ENCODE measurements at regions not wholly inside any gene's neighbourhood (a gene's known extent, or its start where the extent isn't known, plus 50 kb on each side); places are given as distances from the start of the nearest gene placed in this dataset.

DNA sequence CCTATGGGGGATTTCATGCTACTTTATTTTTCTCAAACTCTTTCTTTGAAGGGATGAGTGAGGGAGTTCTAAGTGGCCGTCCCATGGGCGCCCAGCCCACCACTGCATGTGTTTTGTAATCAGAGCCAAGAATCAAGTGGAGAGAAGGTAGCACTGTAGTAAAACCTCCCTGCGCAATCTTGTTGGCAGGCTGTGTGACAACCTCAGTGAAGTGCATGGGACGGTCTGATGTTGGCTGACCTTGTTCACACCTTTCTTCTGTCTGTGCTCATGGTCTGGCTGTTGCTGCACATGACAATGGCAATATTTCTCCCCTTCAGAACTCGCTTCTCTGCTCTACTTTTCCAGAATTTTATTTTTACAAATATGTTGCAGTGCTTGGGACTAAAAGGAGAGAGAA is 71.2 kb upstream of the SHISA3 start:
- intact Hi-C loops (cut with DNase I), result no loop called here
- no peak for TF ChIP-seq CTCF (IDR thresholded peaks at IDR 0.05)
- Histone ChIP-seq H3K4me3 (no peak overlapping the region), H3K36me3 (ENCODE audit: insufficient read depth in 1 of 2, low read depth in 1 of 2) (no peaks in the 10 kb centered on the region), H3K9me3 (no peaks in the 10 kb centered on the region), H3K27me3 (ENCODE audit: insufficient read depth in 3 of 3, low read length in 2 of 3) (no peaks in the 10 kb centered on the region), H3K4me1 (no peaks in the 10 kb centered on the region), H3K27ac (no peak overlapping the region)
- 61 to 68% (median 65%) methylated on average over 5 of the region's 5 CpGs for WGBS, 3 donors
- no peak for ATAC-seq
- DNase-seq, result no peak

DNA sequence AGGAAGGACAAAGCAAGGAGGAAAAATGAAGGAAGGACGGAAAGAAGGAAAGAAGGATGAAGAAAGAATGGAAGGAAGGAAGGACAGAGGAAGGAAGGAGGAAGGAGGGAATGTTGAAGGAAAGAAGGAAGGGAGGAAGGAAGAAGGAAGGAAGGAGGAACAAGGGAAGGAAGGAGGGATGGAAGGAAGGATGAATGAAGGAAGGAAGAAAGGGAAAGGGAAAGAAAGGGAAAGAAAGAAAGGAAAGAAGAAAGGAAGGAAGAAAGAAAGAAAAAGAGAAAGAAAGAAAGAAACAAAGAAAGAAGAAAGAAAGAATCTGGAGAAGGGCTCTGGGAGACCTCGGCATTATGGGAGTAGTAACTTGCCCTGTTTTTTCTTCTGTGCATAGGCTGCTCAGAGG is 70.8 kb upstream of the SHISA3 start:
- no peak overlapping the region for H3K4me3 ChIP-seq
- H3K9me3 ChIP-seq, result no peaks in the 10 kb centered on the region
- H3K27ac ChIP-seq, result no peak overlapping the region
- DNase-seq, result no peak
- H3K36me3 ChIP-seq (ENCODE audit: insufficient read depth in 1 of 2, low read depth in 1 of 2), result no peaks in the 10 kb centered on the region
- ATAC-seq, result no peak
- no peaks in the 10 kb centered on the region for H3K27me3 ChIP-seq (ENCODE audit: insufficient read depth in 3 of 3, low read length in 2 of 3)
- intact Hi-C loops (cut with DNase I), result no loop called here
- WGBS, 3 donors, result 91 to 93% (median 91%) methylated on average over 2 of the region's 2 CpGs
- no peak for TF ChIP-seq CTCF (IDR thresholded peaks at IDR 0.05)
- no peaks in the 10 kb centered on the region for H3K4me1 ChIP-seq

DNA sequence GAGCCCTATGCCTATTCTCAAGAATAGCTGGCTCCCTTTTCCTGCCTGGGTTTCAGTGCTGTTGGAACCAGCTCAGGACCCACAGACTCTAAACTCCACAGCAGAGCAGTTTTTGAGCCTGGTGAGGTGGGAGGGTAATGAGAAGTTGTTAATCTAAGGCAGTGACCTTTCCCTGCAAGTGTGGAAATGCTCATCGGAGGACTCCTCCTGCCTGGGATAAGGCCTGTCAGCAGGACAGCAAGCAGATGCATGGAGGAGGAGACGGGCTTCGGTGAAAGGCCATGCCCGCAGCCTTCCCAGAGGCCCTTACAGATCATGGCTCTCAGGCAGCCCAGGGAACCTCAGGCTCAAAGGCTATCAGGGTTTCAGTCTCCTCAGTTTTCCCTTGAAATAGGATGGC is 70.0 kb upstream of the SHISA3 start:
- no peaks in the 10 kb centered on the region for H3K9me3 ChIP-seq
- intact Hi-C loops (cut with DNase I), result no loop called here
- H3K36me3 ChIP-seq (ENCODE audit: insufficient read depth in 1 of 2, low read depth in 1 of 2), result no peaks in the 10 kb centered on the region
- no peak for ATAC-seq
- H3K4me1 ChIP-seq, result no peaks in the 10 kb centered on the region
- no peak for TF ChIP-seq CTCF (IDR thresholded peaks at IDR 0.05)
- no peak overlapping the region for H3K4me3 ChIP-seq
- no peak for DNase-seq
- H3K27me3 ChIP-seq (ENCODE audit: insufficient read depth in 3 of 3, low read length in 2 of 3), result no peaks in the 10 kb centered on the region
- WGBS, 3 donors, result 62 to 63% (median 63%) methylated on average over 4 of the region's 4 CpGs
- no peak overlapping the region for H3K27ac ChIP-seq

- H3K4me3 ChIP-seq, result no peak overlapping the region
- H3K4me1 ChIP-seq, result no peaks in the 10 kb centered on the region
- no peak for ATAC-seq
- 79 to 89% (median 83%) methylated on average over 2 of the region's 2 CpGs for WGBS, 3 donors
- no peak overlapping the region for H3K27ac ChIP-seq
- no peaks in the 10 kb centered on the region for H3K27me3 ChIP-seq (ENCODE audit: insufficient read depth in 3 of 3, low read length in 2 of 3)
- no peaks in the 10 kb centered on the region for H3K36me3 ChIP-seq (ENCODE audit: insufficient read depth in 1 of 2, low read depth in 1 of 2)
- intact Hi-C loops (cut with DNase I), result no loop called here
- H3K9me3 ChIP-seq, result no peaks in the 10 kb centered on the region
- no peak for TF ChIP-seq CTCF (IDR thresholded peaks at IDR 0.05)
- no peak for DNase-seq
Measured at GRCh38 chr4:42328978-42329377, 68.3 kb upstream of the SHISA3 start.

DNA sequence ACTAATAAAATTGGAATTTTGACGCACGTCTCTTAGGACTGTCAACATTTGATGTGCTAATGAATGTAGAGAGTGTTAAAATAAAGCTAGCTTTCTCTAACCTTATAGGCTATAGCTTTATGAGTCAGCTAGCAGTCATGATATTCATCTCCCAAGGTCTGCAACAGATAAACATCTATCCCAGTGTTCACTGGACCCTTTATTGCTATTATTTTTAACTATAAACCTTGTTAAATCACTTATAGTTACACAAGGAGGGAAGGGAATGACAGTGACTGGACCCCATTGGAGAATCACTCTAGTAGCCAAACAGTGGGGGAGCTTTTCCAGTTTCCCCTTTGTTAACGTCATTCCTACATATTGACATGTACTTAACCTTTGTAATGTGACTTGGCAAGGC is 67.9 kb upstream of the SHISA3 start:
- intact Hi-C loops (cut with DNase I), result no loop called here
- H3K9me3 ChIP-seq, result no peaks in the 10 kb centered on the region
- no peaks in the 10 kb centered on the region for H3K4me1 ChIP-seq
- no peak for DNase-seq
- no peak overlapping the region for H3K4me3 ChIP-seq
- no peak for ATAC-seq
- no peaks in the 10 kb centered on the region for H3K36me3 ChIP-seq (ENCODE audit: insufficient read depth in 1 of 2, low read depth in 1 of 2)
- H3K27me3 ChIP-seq (ENCODE audit: insufficient read depth in 3 of 3, low read length in 2 of 3), result no peaks in the 10 kb centered on the region
- no peak for TF ChIP-seq CTCF (IDR thresholded peaks at IDR 0.05)
- H3K27ac ChIP-seq, result no peak overlapping the region
- 34 to 51% (median 34%) methylated on average over 3 of the region's 3 CpGs for WGBS, 3 donors

Measured in psoas muscle (tissue), 7 donors.